PFSK-1 (cell line): ENCODE measurements at regions not wholly inside any gene's neighbourhood (a gene's known extent, or its start where the extent isn't known, plus 50 kb on each side); places are given as distances from the start of the nearest gene placed in this dataset.

Source experiments
- FOXP2 ChIP-seq: optimal IDR thresholded peaks from 2 replicates; pipeline ENCODE3; 2011; ENCODE audit warnings: borderline replicate concordance, control low read depth, inconsistent platforms; ENCODE audit not compliant: insufficient read depth; ENCODE audit errors: extremely low read length, extremely low read depth
- POLR2AphosphoS5 ChIP-seq: IDR thresholded peaks from 2 replicates; pipeline ENCODE4 v1.6.1; 2012; ENCODE audit warnings: low read depth, mild to moderate bottlenecking, control low read depth, low read length, moderate library complexity
- REST ChIP-seq, 2 experiments: IDR thresholded peaks; 2 replicates each; pipeline versions ENCODE4 v1.6.1 to v1.8.0; 2011 to 2012; ENCODE audit warnings: low read depth in 2 of 2, low read length in 2 of 2, control low read depth in 1 of 2, inconsistent platforms in 1 of 2, mild to moderate bottlenecking in 1 of 2, moderate library complexity in 1 of 2; ENCODE audit not compliant: insufficient read depth in 1 of 2
- SIN3A ChIP-seq: IDR thresholded peaks from 2 replicates; pipeline ENCODE4 v1.6.1; 2012; ENCODE audit warnings: mild to moderate bottlenecking, low read length, moderate library complexity, borderline replicate concordance; ENCODE audit not compliant: insufficient read depth
- TAF1 ChIP-seq: IDR thresholded peaks from 2 replicates; pipeline ENCODE4 v1.6.1; 2012; ENCODE audit warnings: low read length, control low read depth, borderline replicate concordance; ENCODE audit not compliant: insufficient read depth

- TF ChIP-seq TAF1 (no peak), SIN3A (no peak), FOXP2 (no peak), POLR2AphosphoS5 (no peak), REST (IDR thresholded peaks at IDR 0.05; ENCODE audit: insufficient read depth in 1 of 2, low read depth in 2 of 2, low read length in 2 of 2) (no peak)
These were observed 243.9 kb downstream of the SNX13 start for GRCh38 chr7:17696422-17696821.

- TF ChIP-seq POLR2AphosphoS5 (no peak), REST (IDR thresholded peaks at IDR 0.05; ENCODE audit: insufficient read depth in 1 of 2, low read depth in 2 of 2, low read length in 2 of 2) (no peak), SIN3A (no peak), TAF1 (no peak), FOXP2 (no peak)
These were observed 243.0 kb downstream of the SNX13 start for GRCh38 chr7:17697128-17697881.

GRCh38 chr7:17699696-17700095 lies 240.6 kb downstream of the SNX13 start:
- TF ChIP-seq POLR2AphosphoS5 (no peak), FOXP2 (no peak), REST (IDR thresholded peaks at IDR 0.05; ENCODE audit: insufficient read depth in 1 of 2, low read depth in 2 of 2, low read length in 2 of 2) (no peak), SIN3A (no peak), TAF1 (no peak)

- TF ChIP-seq POLR2AphosphoS5 (no peak), SIN3A (no peak), FOXP2 (no peak), TAF1 (no peak), REST (IDR thresholded peaks at IDR 0.05; ENCODE audit: insufficient read depth in 1 of 2, low read depth in 2 of 2, low read length in 2 of 2) (no peak)
These were observed 240.2 kb downstream of the SNX13 start for GRCh38 chr7:17700138-17700537.

- no peak for TF ChIP-seq FOXP2
- TF ChIP-seq POLR2AphosphoS5 = no peak
- no peak for TF ChIP-seq SIN3A
- no peak for TF ChIP-seq TAF1
- TF ChIP-seq REST (IDR thresholded peaks at IDR 0.05; ENCODE audit: insufficient read depth in 1 of 2, low read depth in 2 of 2, low read length in 2 of 2) = no peak
These were observed 234.0 kb downstream of the SNX13 start for GRCh38 chr7:17706275-17706674.
